ENCODE measurements at regions not wholly inside any gene's neighbourhood (a gene's known extent, or its start where the extent isn't known, plus 50 kb on each side); places are given as distances from the start of the nearest gene placed in this dataset.

- TF ChIP-seq CTCF (IDR thresholded peaks at IDR 0.05; ENCODE audit: borderline replicate concordance, extremely low read depth, low read length, poor library complexity, severe bottlenecking) (no peak), EZH2 (IDR thresholded peaks at IDR 0.05; ENCODE audit: borderline replicate concordance, low read depth, low read length, severe bottlenecking) (no peak)
Measured at GRCh38 chr17:77022766-77023165, 118.0 kb upstream of the SEC14L1 start.
